H9 (cell line): ENCODE measurements at regions not wholly inside any gene's neighbourhood (a gene's known extent, or its start where the extent isn't known, plus 50 kb on each side); places are given as distances from the start of the nearest gene placed in this dataset.

ENCODE experiments used
- DNase-seq: peaks from one replicate; pipeline ENCODE4 v3.0.0-alpha.2; 2017
- H2AFZ ChIP-seq: one replicate; pipeline ENCODE4 v1.6.1; 2013; ENCODE audit warnings: mild to moderate bottlenecking, low read length, control low read depth, moderate library complexity
- H2AK5ac ChIP-seq: 2 replicates; pipeline ENCODE4 v1.6.1; 2013; ENCODE audit warnings: low read length, control low read depth, mixed read lengths; ENCODE audit not compliant: insufficient read length
- H2BK120ac ChIP-seq: one replicate; pipeline ENCODE4 v1.6.1; 2013; ENCODE audit warnings: low read depth, mild to moderate bottlenecking, low read length, control low read depth, inconsistent platforms; ENCODE audit not compliant: poor library complexity, severe bottlenecking
- H2BK12ac ChIP-seq: 2 replicates; pipeline ENCODE4 v1.6.1; 2013; ENCODE audit warnings: low read length, control low read depth, mixed read lengths, low read depth; ENCODE audit not compliant: insufficient read length
- H2BK15ac ChIP-seq: 2 replicates; pipeline ENCODE4 v1.6.1; 2013; ENCODE audit warnings: low read depth, low read length, control low read depth
- H2BK20ac ChIP-seq: one replicate; pipeline ENCODE4 v1.6.1; 2013; ENCODE audit warnings: low read depth, mild to moderate bottlenecking, low read length, control low read depth, inconsistent platforms; ENCODE audit not compliant: poor library complexity, severe bottlenecking
- H2BK5ac ChIP-seq: 2 replicates; pipeline ENCODE4 v1.6.1; 2013; ENCODE audit warnings: low read length, control low read depth, mixed read lengths; ENCODE audit not compliant: insufficient read length
- H3K14ac ChIP-seq: 2 replicates; pipeline ENCODE4 v1.6.1; 2013; ENCODE audit warnings: low read length, control low read depth; ENCODE audit not compliant: insufficient read depth
- H3K18ac ChIP-seq: 2 replicates; pipeline ENCODE4 v1.6.1; 2013; ENCODE audit warnings: low read depth, mild to moderate bottlenecking, mixed read lengths, low read length, control low read depth; ENCODE audit not compliant: insufficient read length
- H3K23ac ChIP-seq: 2 replicates; pipeline ENCODE4 v1.6.1; 2013; ENCODE audit warnings: low read length, control low read depth, mixed read lengths, low read depth; ENCODE audit not compliant: insufficient read length
- H3K23me2 ChIP-seq: 2 replicates; pipeline ENCODE4 v1.6.1; 2013; ENCODE audit warnings: low read depth, mild to moderate bottlenecking, mixed read lengths, low read length, control low read depth; ENCODE audit not compliant: insufficient read length, poor library complexity, severe bottlenecking
- H3K27ac ChIP-seq: 2 replicates; pipeline ENCODE4 v1.5.1; 2013; ENCODE audit warnings: low read length, control low read depth, mixed read lengths, low read depth; ENCODE audit not compliant: insufficient read length
- H3K27me3 ChIP-seq: 2 replicates; pipeline ENCODE4 v1.6.1; 2013; ENCODE audit warnings: low read length, control low read depth, inconsistent platforms; ENCODE audit not compliant: insufficient read depth
- H3K4ac ChIP-seq: 2 replicates; pipeline ENCODE4 v1.6.1; 2013; ENCODE audit warnings: low read depth, mild to moderate bottlenecking, control low read depth, inconsistent platforms, low read length, moderate library complexity
- H3K4me1 ChIP-seq: 2 replicates; pipeline ENCODE4 v1.6.1; 2013; ENCODE audit warnings: low read length, control low read depth, inconsistent platforms; ENCODE audit not compliant: insufficient read depth
- H3K4me2 ChIP-seq: 2 replicates; pipeline ENCODE4 v1.6.1; 2013; ENCODE audit warnings: low read length, control low read depth, mixed read lengths; ENCODE audit not compliant: insufficient read length, insufficient read depth
- H3K56ac ChIP-seq: 2 replicates; pipeline ENCODE4 v1.6.1; 2013; ENCODE audit warnings: low read depth, mild to moderate bottlenecking, mixed read lengths, low read length, control low read depth; ENCODE audit not compliant: insufficient read length
- H3K79me1 ChIP-seq: 2 replicates; pipeline ENCODE4 v1.6.1; 2013; ENCODE audit warnings: low read depth, mild to moderate bottlenecking, moderate library complexity, low read length, control low read depth, inconsistent platforms; ENCODE audit not compliant: insufficient read depth, poor library complexity, severe bottlenecking
- H3K79me2 ChIP-seq: 2 replicates; pipeline ENCODE4 v1.6.1; 2013; ENCODE audit warnings: low read length, control low read depth, inconsistent platforms; ENCODE audit not compliant: insufficient read depth
- H3K9ac ChIP-seq: 2 replicates; pipeline ENCODE4 v1.6.1; 2013; ENCODE audit warnings: low read length, control low read depth, mixed read lengths; ENCODE audit not compliant: insufficient read length; ENCODE audit errors: extremely low read depth
- H3K9me3 ChIP-seq: one replicate; pipeline ENCODE4 v1.6.1; 2013; ENCODE audit warnings: low read depth, low read length, inconsistent platforms; ENCODE audit not compliant: control insufficient read depth
- H3T11ph ChIP-seq: one replicate; pipeline ENCODE4 v1.6.1; 2013; ENCODE audit warnings: mild to moderate bottlenecking, low read length, control low read depth, inconsistent platforms
- H4K20me1 ChIP-seq: one replicate; pipeline ENCODE4 v1.6.1; 2013; ENCODE audit not compliant: control insufficient read depth, insufficient read length, insufficient read depth
- H4K5ac ChIP-seq: 2 replicates; pipeline ENCODE4 v1.6.1; 2013; ENCODE audit warnings: low read depth, mild to moderate bottlenecking, mixed read lengths, low read length, control low read depth; ENCODE audit not compliant: insufficient read length
- H4K8ac ChIP-seq: replicated peaks from 2 replicates; pipeline ENCODE4 v1.6.1; 2013; ENCODE audit warnings: low read length, control low read depth, mixed read lengths, low read depth; ENCODE audit not compliant: insufficient read length
- H4K91ac ChIP-seq: 2 replicates; pipeline ENCODE4 v1.6.1; 2013; ENCODE audit warnings: low read depth, mild to moderate bottlenecking, moderate library complexity, mixed read lengths, low read length, control low read depth; ENCODE audit not compliant: insufficient read length
- H3K27ac Mint-ChIP-seq, 3 experiments: 2 replicates in 2 of 3; 3 replicates in 1 of 3; pipeline ENCODE4 v1.8.0; 2020 to 2021; ENCODE audit warnings: mixed read lengths in 3 of 3, mild to moderate bottlenecking in 1 of 3, moderate library complexity in 1 of 3
- H3K27me3 Mint-ChIP-seq: 2 replicates; pipeline ENCODE4 v1.8.0; 2021; ENCODE audit warnings: low read depth, mild to moderate bottlenecking, moderate library complexity, mixed read lengths
- H3K36me3 Mint-ChIP-seq, 3 experiments: 2 replicates in 2 of 3; 3 replicates in 1 of 3; pipeline ENCODE4 v1.8.0; 2020 to 2021; ENCODE audit warnings: low read depth in 3 of 3, mixed read lengths in 3 of 3; ENCODE audit not compliant: insufficient read depth in 1 of 3
- H3K4me1 Mint-ChIP-seq, 2 experiments: 2 replicates each; pipeline ENCODE4 v1.8.0; 2020; ENCODE audit warnings: mixed read lengths in 2 of 2
- H3K4me3 Mint-ChIP-seq, 2 experiments: 2 replicates in 1 of 2; 3 replicates in 1 of 2; pipeline ENCODE4 v1.8.0; 2020 to 2021; ENCODE audit warnings: mild to moderate bottlenecking in 2 of 2, mixed read lengths in 2 of 2, moderate library complexity in 1 of 2
- H3K9me3 Mint-ChIP-seq, 2 experiments: 2 replicates in 1 of 2; 3 replicates in 1 of 2; pipeline ENCODE4 v1.8.0; 2020; ENCODE audit warnings: mild to moderate bottlenecking in 2 of 2, mixed read lengths in 2 of 2, moderate library complexity in 1 of 2
- CTCF ChIP-seq: fragments of 200-600 bp; sonication (generic); conservative IDR thresholded peaks from 3 replicates; pipeline ENCODE4 v1.8.0; 2021; ENCODE audit warnings: antibody characterized with exemption, mild to moderate bottlenecking
- WGBS: extraction: QIAGEN DNeasy Blood & Tissue Kit; methylation state at CpG from one replicate; pipeline ENCODE4 v1.1.7; 2013; ENCODE audit warnings: missing lambda C conversion rate, low lambda C conversion rate, mixed read lengths; ENCODE audit not compliant: insufficient read length; ENCODE audit errors: extremely low coverage; 5-methylcytosine and 5-hydroxymethylcytosine counted together

GRCh38 chr16:48965386-48965785 lies 316.3 kb downstream of the CBLN1 start:
- Histone ChIP-seq H4K8ac (no peak overlapping the region), H3K14ac (no peak overlapping the region), H3T11ph (no peak overlapping the region), H2BK5ac (no peak overlapping the region), H2AK5ac (no peak overlapping the region), H3K56ac (no peak overlapping the region), H4K5ac (no peak overlapping the region), H3K9me3 (no peaks in the 10 kb centered on the region), H3K9ac (no peak overlapping the region), H3K23me2 (no peaks in the 10 kb centered on the region), H2BK20ac (no peak overlapping the region), H3K79me2 (no peaks in the 10 kb centered on the region), H3K4me2 (no peak overlapping the region), H3K79me1 (no peaks in the 10 kb centered on the region), H3K23ac (no peak overlapping the region), H3K27ac (no peak overlapping the region), H3K4me1 (no peaks in the 10 kb centered on the region), H2BK120ac (no peak overlapping the region), H2BK12ac (no peak overlapping the region), H4K91ac (no peak overlapping the region), H2AFZ (no peak overlapping the region), H4K20me1 (no peaks in the 10 kb centered on the region), H2BK15ac (no peak overlapping the region), H3K4ac (no peak overlapping the region), H3K27me3 (no peaks in the 10 kb centered on the region), H3K18ac (no peak overlapping the region)
- Mint-ChIP-seq H3K9me3 (peaks cover 0 to 3% of the 10 kb centered on the region in 2 experiments; a peak in 2 of 5 replicates), H3K4me3 (no peak overlapping the region), H3K27ac (no peak overlapping the region), H3K36me3 (peaks cover 0 to 2% (median 0%) of the 10 kb centered on the region in 3 experiments; a peak in 1 of 7 replicates), H3K4me1 (peaks cover 3 to 5% of the 10 kb centered on the region in 2 experiments; a peak in 2 of 4 replicates), H3K27me3 (peaks cover 9% of the 10 kb centered on the region)
- DNase-seq, result no peak
- no CpG with 5 or more reads among the region's 3 CpGs for WGBS
- no peak for TF ChIP-seq CTCF
